ENCODE measurements at regions not wholly inside any gene's neighbourhood (a gene's known extent, or its start where the extent isn't known, plus 50 kb on each side); places are given as distances from the start of the nearest gene placed in this dataset.
"Not testable (repeated sequence)": the region's sequence is repeated elsewhere in the genome, so short reads cannot be mapped to it uniquely, and the experiment has no call there.

- DNase-seq, result not testable (repeated sequence)
These were observed 101.7 kb upstream of the NIPA1 start for GRCh38 chr15:22684786-22685185.

- DNase-seq, result not testable (repeated sequence)
These were observed 86.6 kb upstream of the NIPA1 start for GRCh38 chr15:22699881-22700280.

GRCh38 chr15:22710831-22711341 lies 75.6 kb upstream of the NIPA1 start:
- not testable (repeated sequence) for DNase-seq

GRCh38 chr15:22713933-22714332 lies 72.5 kb upstream of the NIPA1 start:
- DNase-seq, result not testable (repeated sequence)

GRCh38 chr15:22714358-22715132 lies 71.9 kb upstream of the NIPA1 start:
- DNase-seq, result not testable (repeated sequence)

GRCh38 chr15:22715133-22715845 lies 71.2 kb upstream of the NIPA1 start:
- DNase-seq, result not testable (repeated sequence)

GRCh38 chr15:22719980-22720379 lies 66.5 kb upstream of the NIPA1 start:
- not testable (repeated sequence) for DNase-seq

- DNase-seq, result not testable (repeated sequence)
These were observed 60.3 kb upstream of the NIPA1 start for GRCh38 chr15:22726104-22726503.

- DNase-seq, result not testable (repeated sequence)
These were observed 51.4 kb upstream of the NIPA1 start for GRCh38 chr15:22735067-22735466.

GRCh38 chr15:22735781-22736180 lies 50.7 kb upstream of the NIPA1 start:
- no peak for DNase-seq

GRCh38 chr15:22736200-22736599 lies 50.2 kb upstream of the NIPA1 start:
- DNase-seq, result not testable (repeated sequence)

All from dermis blood vessel endothelial cell (primary cell).